ENCODE measurements at regions not wholly inside any gene's neighbourhood (a gene's known extent, or its start where the extent isn't known, plus 50 kb on each side); places are given as distances from the start of the nearest gene placed in this dataset.
A peak's percentile ranks its signal among the peaks of the same experiment; 100 is the strongest.

GRCh38 chr2:118772487-118773200 lies 74.8 kb downstream of the EN1 start:
- no peak for DNase-seq (ENCODE audit: low read depth, low spot score)
- CTCF ChIA-PET = interaction anchor here (1.4 to 3.1 kb wide), 3 partner anchors 9 to 403 kb away, joined by 4 to 18 read pairs (median 12); no protein-coding TSS in a partner anchor
- POLR2A ChIA-PET = no interaction called here
- H3K4me3 ChIP-seq (ENCODE audit: low read depth, low read length) = no peak overlapping the region
- TF ChIP-seq CTCF (IDR thresholded peaks at IDR 0.05; ENCODE audit: insufficient read depth, low read length, missing control alignments) = no peak

DNA sequence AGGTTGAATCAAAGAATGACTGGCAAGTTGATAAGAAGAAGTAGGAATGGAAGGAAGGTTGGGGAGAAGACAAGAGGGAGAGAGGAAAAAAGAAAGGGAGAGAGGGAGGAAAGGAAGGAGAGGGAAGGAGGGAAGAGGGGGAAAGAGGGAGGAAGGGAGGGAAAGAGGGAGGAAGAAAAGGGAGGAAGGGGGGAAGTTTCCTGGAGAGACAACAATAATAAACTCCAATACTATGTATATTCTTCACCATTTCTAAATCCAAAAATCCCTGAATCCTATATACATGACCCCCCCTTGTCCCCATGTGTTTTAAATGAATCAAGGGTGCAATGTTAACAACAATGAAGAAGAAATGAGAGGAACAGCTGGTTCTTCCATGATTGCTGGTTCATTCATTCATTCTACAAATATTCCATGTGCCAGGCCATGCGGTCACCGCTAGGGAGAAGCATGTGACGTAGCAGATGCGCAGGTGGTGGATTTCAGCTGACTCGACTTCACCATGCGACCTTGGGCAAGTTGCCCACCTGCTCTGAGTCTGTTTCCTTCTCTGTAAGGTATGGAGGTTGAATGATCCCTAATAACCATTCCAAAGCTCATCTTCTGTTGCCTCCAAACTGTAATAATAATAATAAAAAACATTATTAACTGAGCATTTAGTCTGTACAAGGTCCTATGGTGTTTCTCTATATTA lies 77.6 kb downstream of the EN1 start:
- no peak overlapping the region for H3K4me3 ChIP-seq (ENCODE audit: low read depth, low read length)
- POLR2A ChIA-PET = no interaction called here

DNA sequence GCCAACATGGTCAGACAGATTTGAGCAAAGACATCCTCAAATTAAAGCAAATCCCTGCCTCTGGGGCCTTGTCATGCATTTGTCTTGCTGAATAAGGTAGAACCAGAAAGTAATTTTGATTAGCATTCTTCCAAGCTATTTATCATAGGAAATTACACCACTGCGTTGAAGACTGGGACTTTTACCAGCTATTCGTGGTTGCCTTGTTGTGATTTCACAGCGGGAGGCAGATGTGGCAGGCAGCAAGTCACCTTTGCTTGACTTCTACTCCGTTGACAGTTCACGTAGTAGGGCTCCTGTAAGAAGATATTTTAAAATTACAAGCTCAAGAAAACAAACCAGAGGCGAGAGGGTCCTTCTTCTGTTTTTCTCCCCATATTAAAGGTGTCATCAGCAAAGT lies 80.6 kb downstream of the EN1 start:
- ChIA-PET CTCF (interaction anchor here (0.6 to 7.7 kb wide), 3 partner anchors 81 to 497 kb away, joined by 3 to 82 read pairs (median 3); no protein-coding TSS in a partner anchor), POLR2A (no interaction called here)
- H3K4me3 ChIP-seq (ENCODE audit: low read depth, low read length) = no peak overlapping the region
- DNase-seq (ENCODE audit: low read depth, low spot score) = no peak
- no peak for TF ChIP-seq CTCF (IDR thresholded peaks at IDR 0.05; ENCODE audit: insufficient read depth, low read length, missing control alignments)

More for the DNA sequence above, 77.6 kb downstream of the EN1 start:
- CTCF ChIA-PET = interaction anchor here (1.0 to 3.1 kb wide), 4 partner anchors 14 to 397 kb away, joined by 3 to 18 read pairs (median 4); no protein-coding TSS in a partner anchor
- TF ChIP-seq CTCF (IDR thresholded peaks at IDR 0.05; ENCODE audit: insufficient read depth, low read length, missing control alignments) = no peak
- DNase-seq (ENCODE audit: low read depth, low spot score) = no peak

GRCh38 chr2:118764855-118765254 lies 82.6 kb downstream of the EN1 start:
- CTCF ChIA-PET = interaction anchor here (2.6 to 7.7 kb wide), 4 partner anchors 8 to 91 kb away, joined by 12 to 82 read pairs (median 24); no protein-coding TSS in a partner anchor
- no peak for TF ChIP-seq CTCF (IDR thresholded peaks at IDR 0.05; ENCODE audit: insufficient read depth, low read length, missing control alignments)
- no peak overlapping the region for H3K4me3 ChIP-seq (ENCODE audit: low read depth, low read length)
- no peak for DNase-seq (ENCODE audit: low read depth, low spot score)
- POLR2A ChIA-PET = no interaction called here

DNA sequence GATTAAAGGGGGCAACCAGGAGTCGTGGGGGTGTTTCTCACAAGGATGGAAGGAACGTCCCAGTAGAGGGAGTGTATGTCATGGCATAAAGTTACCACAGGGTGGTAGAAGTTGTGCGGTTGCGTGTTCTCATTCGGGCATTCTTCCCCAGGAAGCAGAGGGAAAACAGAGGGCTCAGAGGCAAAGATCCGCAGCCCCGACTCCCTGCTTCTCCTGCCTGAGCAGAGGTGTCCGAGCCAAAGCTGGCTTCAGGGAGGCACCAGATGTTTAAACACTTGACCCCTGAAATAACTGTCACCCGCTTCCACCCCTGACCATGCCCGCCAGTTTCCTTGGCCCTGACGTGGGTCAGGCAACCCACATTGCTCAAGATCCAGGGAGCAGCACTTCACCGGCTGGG lies 83.7 kb downstream of the EN1 start:
- ChIA-PET POLR2A (no interaction called here), CTCF (interaction anchor here (0.6 to 7.7 kb wide), 21 partner anchors 9 to 542 kb away, joined by 3 to 82 read pairs (median 4); no protein-coding TSS in a partner anchor)
- peak; percentile 67 for TF ChIP-seq CTCF (IDR thresholded peaks at IDR 0.05; ENCODE audit: insufficient read depth, low read length, missing control alignments)
- DNase-seq (ENCODE audit: low read depth, low spot score) = no peak
- H3K4me3 ChIP-seq (ENCODE audit: low read depth, low read length) = no peak overlapping the region; the same call in 1 of the 2 replicates

GRCh38 chr2:118762290-118762689 lies 85.2 kb downstream of the EN1 start:
- CTCF ChIA-PET = interaction anchor here (1.0 to 7.7 kb wide), 7 partner anchors 9 to 99 kb away, joined by 3 to 82 read pairs (median 12); no protein-coding TSS in a partner anchor

More at GRCh38 chr2:118762290-118762689, 85.2 kb downstream of the EN1 start:
- no peak for TF ChIP-seq CTCF (IDR thresholded peaks at IDR 0.05; ENCODE audit: insufficient read depth, low read length, missing control alignments)
- H3K4me3 ChIP-seq (ENCODE audit: low read depth, low read length) = no peak overlapping the region
- POLR2A ChIA-PET = no interaction called here
- no peak for DNase-seq (ENCODE audit: low read depth, low spot score)

Measured in AG04449 (cell line).